PC-9 (cell line): ENCODE measurements at regions not wholly inside any gene's neighbourhood (a gene's known extent, or its start where the extent isn't known, plus 50 kb on each side); places are given as distances from the start of the nearest gene placed in this dataset.

Experiments used
- BruUV-seq: library from RNA; stranded (reverse); fragments of 400-500 nt; replicated peaks from 2 replicates; lab custom pipeline; 2021; lab: Mats Ljungman, UMichigan
- CTCF ChIA-PET: fragments of 300-600 bp; sonication (Branson Sonifier 250); formaldehyde crosslinking; loops from one replicate; lab custom pipeline; 2022; ENCODE audit warnings: antibody characterized with exemption; lab: Charles Lee
- POLR2A ChIA-PET: fragments of 300-600 bp; sonication (Branson Sonifier 250); formaldehyde crosslinking; loops from one replicate; lab custom pipeline; 2022; ENCODE audit warnings: antibody characterized with exemption; ENCODE audit not compliant: unreplicated experiment; lab: Charles Lee
- DNase-seq, 2 experiments: peaks; one replicate each; pipeline versions ENCODE4 v3.0.0 to v3.0.0-alpha.2; 2015 to 2022; ENCODE audit warnings: mixed read lengths in 1 of 2
- H2AFZ ChIP-seq: fragments of 200-600 bp; sonication (generic); 2 replicates; pipeline ENCODE4 v1.8.1; 2017; ENCODE audit warnings: antibody characterized with exemption
- H3F3A ChIP-seq: fragments of 200-600 bp; sonication (generic); 2 replicates; pipeline ENCODE4 v1.8.1; 2017; ENCODE audit warnings: antibody characterized with exemption, mild to moderate bottlenecking, low read depth; ENCODE audit not compliant: insufficient read depth
- H3K27ac ChIP-seq: fragments of 200-600 bp; sonication (generic); 2 replicates; pipeline ENCODE4 v1.6.1; 2016; ENCODE audit warnings: mixed run types
- H3K27me3 ChIP-seq: fragments of 200-600 bp; sonication (generic); 2 replicates; pipeline ENCODE4 v1.6.1; 2016; ENCODE audit warnings: low read depth, mixed run types; ENCODE audit not compliant: insufficient read depth
- H3K36me3 ChIP-seq: fragments of 200-600 bp; sonication (generic); 2 replicates; pipeline ENCODE4 v1.6.1; 2016; ENCODE audit warnings: low read depth, mixed run types
- H3K4me1 ChIP-seq: fragments of 200-600 bp; sonication (generic); replicated peaks from 2 replicates; pipeline ENCODE4 v1.6.1; 2016; ENCODE audit warnings: mixed run types; ENCODE audit not compliant: insufficient read depth
- H3K4me2 ChIP-seq: fragments of 200-600 bp; sonication (generic); 2 replicates; pipeline ENCODE4 v1.6.1; 2017; ENCODE audit warnings: mixed run types
- H3K4me3 ChIP-seq: fragments of 200-600 bp; sonication (generic); 2 replicates; pipeline ENCODE4 v1.6.1; 2016; ENCODE audit warnings: mixed run types
- H3K79me2 ChIP-seq: fragments of 200-600 bp; sonication (generic); 2 replicates; pipeline ENCODE4 v1.6.1; 2017; ENCODE audit warnings: low read depth, mixed run types
- H3K9me2 ChIP-seq: fragments of 200-600 bp; sonication (generic); 2 replicates; pipeline ENCODE4 v1.8.1; 2017; ENCODE audit warnings: mild to moderate bottlenecking; ENCODE audit not compliant: insufficient read depth
- H3K9me3 ChIP-seq: fragments of 200-600 bp; sonication (generic); 2 replicates; pipeline ENCODE4 v1.8.1; 2016; ENCODE audit warnings: low read depth; ENCODE audit not compliant: insufficient read depth
- H4K20me1 ChIP-seq: fragments of 200-600 bp; sonication (generic); 2 replicates; pipeline ENCODE4 v1.8.1; 2017; ENCODE audit not compliant: insufficient read depth
- CTCF ChIP-seq: fragments of 200-600 bp; sonication (generic); conservative IDR thresholded peaks from 2 replicates; pipeline ENCODE4 v1.6.1; 2017; ENCODE audit warnings: mixed run types, antibody characterized with exemption, mild to moderate bottlenecking, moderate library complexity
- EZH2 ChIP-seq: fragments of 200-600 bp; sonication (generic); IDR thresholded peaks from 2 replicates; pipeline ENCODE4 v1.8.0; 2017; ENCODE audit warnings: antibody characterized with exemption, low read depth
- intact Hi-C: fragments of 100-400 bp; cut with micrococcal nuclease; formaldehyde crosslinking; loops from one replicate; pipeline ENCODE4 v1.10.0; 2022; ENCODE audit not compliant: unreplicated experiment

- no peaks in the 10 kb centered on the region for H3K79me2 ChIP-seq
- H3F3A ChIP-seq, result no peaks in the 10 kb centered on the region
- no peak overlapping the region for H3K4me3 ChIP-seq
- no TSS peak for BruUV-seq
- no peak for TF ChIP-seq CTCF
- TF ChIP-seq EZH2, result no peak
- no peaks in the 10 kb centered on the region for H3K4me1 ChIP-seq
- no peaks in the 10 kb centered on the region for H4K20me1 ChIP-seq
- no peaks in the 10 kb centered on the region for H3K27me3 ChIP-seq
- no peaks in the 10 kb centered on the region for H3K9me2 ChIP-seq
- CTCF ChIA-PET, result no interaction called here
- H3K27ac ChIP-seq, result no peak overlapping the region
- H3K4me2 ChIP-seq, result no peak overlapping the region
- DNase-seq, result no peak
- H3K36me3 ChIP-seq, result no peaks in the 10 kb centered on the region
- H3K9me3 ChIP-seq, result no peaks in the 10 kb centered on the region
- intact Hi-C loops, result no loop called here
- POLR2A ChIA-PET, result no interaction called here
- H2AFZ ChIP-seq, result no peak overlapping the region
Measured at GRCh38 chr4:160350944-160351343, 1248.1 kb downstream of the RAPGEF2 start.

GRCh38 chr4:160352637-160353036 is 1249.8 kb downstream of the RAPGEF2 start:
- Histone ChIP-seq H3K4me3 (no peak overlapping the region), H3K9me2 (no peaks in the 10 kb centered on the region), H3K4me1 (no peaks in the 10 kb centered on the region), H3K27ac (no peak overlapping the region), H4K20me1 (no peaks in the 10 kb centered on the region), H3K4me2 (no peak overlapping the region), H3K79me2 (no peaks in the 10 kb centered on the region), H3K27me3 (no peaks in the 10 kb centered on the region), H2AFZ (no peak overlapping the region), H3K36me3 (no peaks in the 10 kb centered on the region), H3F3A (no peaks in the 10 kb centered on the region), H3K9me3 (no peaks in the 10 kb centered on the region)
- TF ChIP-seq EZH2, result no peak
- no peak for TF ChIP-seq CTCF
- no TSS peak for BruUV-seq
- DNase-seq, result no peak
- intact Hi-C loops, result no loop called here
- ChIA-PET POLR2A (no interaction called here), CTCF (no interaction called here)

GRCh38 chr4:160353548-160353947 is 1250.7 kb downstream of the RAPGEF2 start:
- CTCF ChIA-PET, result no interaction called here

More at GRCh38 chr4:160353548-160353947, 1250.7 kb downstream of the RAPGEF2 start:
- Histone ChIP-seq H3K27me3 (no peaks in the 10 kb centered on the region), H3K4me1 (no peaks in the 10 kb centered on the region), H3F3A (no peaks in the 10 kb centered on the region), H3K27ac (no peak overlapping the region), H3K79me2 (no peaks in the 10 kb centered on the region), H2AFZ (no peak overlapping the region), H3K9me2 (no peaks in the 10 kb centered on the region), H3K4me3 (no peak overlapping the region), H3K9me3 (no peaks in the 10 kb centered on the region), H4K20me1 (no peaks in the 10 kb centered on the region), H3K4me2 (no peak overlapping the region), H3K36me3 (no peaks in the 10 kb centered on the region)
- POLR2A ChIA-PET, result no interaction called here
- intact Hi-C loops, result no loop called here
- no TSS peak for BruUV-seq
- DNase-seq, result no peak
- no peak for TF ChIP-seq EZH2
- TF ChIP-seq CTCF, result no peak
